ENCODE measurements at regions not wholly inside any gene's neighbourhood (a gene's known extent, or its start where the extent isn't known, plus 50 kb on each side); places are given as distances from the start of the nearest gene placed in this dataset.

GRCh38 chr18:77996737-77997136 is 747.1 kb downstream of the GALR1 start:
- no peak for DNase-seq

DNA sequence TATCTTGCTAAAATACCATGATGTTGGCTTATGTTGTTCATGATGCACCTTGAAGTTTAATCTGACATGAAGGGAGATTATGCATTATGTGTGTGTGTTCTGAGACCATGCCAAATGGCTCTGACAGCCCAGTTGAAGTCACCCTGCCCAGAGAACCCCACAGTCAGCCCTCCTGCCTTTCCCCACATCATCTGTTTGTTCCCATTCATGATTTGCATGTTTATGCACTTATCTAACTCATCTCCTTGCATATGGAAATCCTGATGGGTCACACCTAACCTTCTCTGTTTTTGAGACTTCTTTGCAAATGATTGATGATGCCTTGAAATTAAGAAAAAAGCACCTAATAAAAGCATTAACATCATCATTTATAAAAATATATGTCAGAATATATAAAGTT is 752.2 kb downstream of the GALR1 start:
- DNase-seq, result no peak

DNA sequence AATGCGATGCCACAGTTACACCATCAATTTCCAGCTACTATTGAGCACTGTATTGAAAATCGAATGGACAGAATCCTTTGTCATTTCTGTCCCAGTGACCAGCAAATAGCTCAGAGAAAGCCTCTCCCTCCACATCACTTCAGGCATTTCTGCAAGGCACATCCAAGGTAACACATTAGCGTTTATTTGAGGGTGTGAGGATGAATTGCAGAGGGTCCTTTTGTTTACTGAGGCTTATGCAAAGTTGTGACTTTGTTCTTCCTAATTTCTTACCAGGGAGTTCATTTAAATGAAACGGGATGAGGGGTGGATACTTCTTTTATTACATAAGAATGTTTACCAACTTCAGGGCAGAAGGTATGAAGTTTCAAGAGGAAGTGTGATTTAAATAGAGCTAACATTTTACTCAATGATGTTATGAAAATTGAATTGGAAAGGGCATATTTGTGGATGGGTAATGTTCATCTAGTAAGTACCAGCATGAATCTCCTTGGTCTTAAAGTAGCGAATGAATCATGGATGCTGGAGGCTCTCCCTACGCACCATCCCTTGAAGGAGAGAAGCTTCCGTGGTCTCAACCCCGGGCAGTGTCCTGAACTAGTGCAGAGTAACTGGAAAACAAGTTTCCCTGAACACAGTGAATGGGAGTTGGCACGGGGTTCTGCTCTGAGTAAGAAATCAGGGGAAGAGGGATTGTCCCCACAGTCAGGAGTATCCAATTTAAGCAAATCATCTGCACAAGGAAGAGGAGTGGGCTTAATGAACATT is 756.5 kb downstream of the GALR1 start:
- DNase-seq, result no peak

DNA sequence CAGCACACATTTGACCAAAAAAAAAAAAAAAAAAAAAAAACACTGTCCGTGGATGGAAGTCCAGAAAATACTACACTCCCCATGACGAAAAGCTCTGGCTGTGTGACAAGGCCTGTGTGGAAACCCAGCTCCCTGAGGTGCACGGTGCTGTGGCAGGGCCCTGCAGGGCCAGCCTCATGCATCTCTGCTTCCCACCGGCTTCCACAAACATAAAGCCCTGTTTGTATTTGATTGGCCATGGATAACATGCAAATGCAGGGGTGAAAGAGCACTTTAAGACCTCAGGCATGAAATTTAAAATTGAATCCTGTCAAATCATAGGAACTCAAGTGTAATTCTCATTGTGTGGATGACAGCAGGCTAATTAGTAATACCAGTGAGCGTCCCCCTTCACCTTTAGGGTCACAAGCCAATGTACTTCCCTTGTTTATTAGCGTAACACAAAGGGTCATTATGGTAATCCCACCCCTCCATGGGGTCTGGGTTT is 757.2 kb downstream of the GALR1 start:
- DNase-seq, result no peak

DNA sequence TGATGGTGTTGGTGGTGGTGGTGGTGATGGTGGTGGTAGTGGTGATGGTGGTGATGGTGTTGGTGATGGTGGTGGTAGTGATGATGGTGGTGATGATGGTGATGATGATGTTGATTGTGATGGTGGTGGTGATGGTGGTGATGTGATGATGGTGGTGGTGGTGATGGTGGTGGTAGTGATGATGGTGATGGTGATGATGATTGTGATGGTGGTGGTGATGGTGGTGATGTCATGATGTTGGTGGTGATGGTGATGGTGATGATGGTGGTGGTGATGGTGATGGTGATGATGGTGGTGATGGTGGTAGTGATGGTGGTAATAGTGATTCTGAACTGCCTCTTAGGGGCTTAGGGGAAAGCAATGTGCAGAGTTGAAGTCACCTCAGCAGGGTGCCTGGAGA is 760.7 kb downstream of the GALR1 start:
- DNase-seq, result no peak

- no peak for DNase-seq
Observed at GRCh38 chr18:78017869-78018268, 768.2 kb downstream of the GALR1 start.

- no peak for DNase-seq
Observed at GRCh38 chr18:78021196-78021595, 771.5 kb downstream of the GALR1 start.

GRCh38 chr18:78031589-78031988 is 781.9 kb downstream of the GALR1 start:
- DNase-seq, result no peak

GRCh38 chr18:78031991-78032390 is 782.3 kb downstream of the GALR1 start:
- DNase-seq, result no peak

DNA sequence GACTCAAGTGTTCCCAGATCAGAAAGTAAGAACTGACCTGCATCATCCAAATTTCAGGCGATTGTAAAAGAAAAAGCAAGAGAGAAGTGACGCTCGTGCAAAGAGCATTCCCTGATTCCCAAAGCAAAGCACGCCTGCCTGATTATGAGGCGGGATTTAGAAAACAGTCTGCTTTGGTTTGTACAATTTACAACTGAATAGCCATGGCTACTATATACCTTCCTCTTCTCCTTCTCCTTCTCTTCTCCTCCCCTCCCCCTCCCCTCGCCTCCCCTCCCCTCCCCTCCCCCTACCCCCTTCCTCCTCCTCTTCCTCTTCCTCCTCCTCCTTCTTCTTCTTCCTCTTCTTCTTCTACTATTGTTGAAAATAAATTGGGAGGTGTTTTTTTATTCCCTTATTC is 782.9 kb downstream of the GALR1 start:
- no peak for DNase-seq

DNA sequence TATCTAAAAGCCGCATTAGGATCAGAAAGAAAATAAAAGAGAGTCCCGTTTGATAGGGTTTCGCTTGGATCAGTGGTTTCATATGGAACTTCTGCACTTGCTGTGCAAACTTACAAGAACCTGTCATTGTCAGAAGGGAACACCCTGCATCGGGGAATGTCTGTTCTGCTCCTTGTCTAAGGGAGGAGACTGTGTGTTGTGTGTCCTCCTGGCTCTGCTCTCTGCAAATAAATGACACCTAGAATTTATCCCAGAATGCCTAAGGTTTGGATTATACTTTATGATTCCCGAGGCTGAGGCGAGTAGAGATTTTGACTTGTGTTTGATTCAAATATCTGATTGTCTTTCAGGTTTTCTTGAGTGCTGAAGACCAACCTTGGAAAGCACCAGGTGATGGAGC is 785.1 kb downstream of the GALR1 start:
- DNase-seq, result no peak

GRCh38 chr18:78041218-78041617 is 791.6 kb downstream of the GALR1 start:
- DNase-seq, result no peak

GRCh38 chr18:78046631-78047030 is 797.0 kb downstream of the GALR1 start:
- no peak for DNase-seq

DNA sequence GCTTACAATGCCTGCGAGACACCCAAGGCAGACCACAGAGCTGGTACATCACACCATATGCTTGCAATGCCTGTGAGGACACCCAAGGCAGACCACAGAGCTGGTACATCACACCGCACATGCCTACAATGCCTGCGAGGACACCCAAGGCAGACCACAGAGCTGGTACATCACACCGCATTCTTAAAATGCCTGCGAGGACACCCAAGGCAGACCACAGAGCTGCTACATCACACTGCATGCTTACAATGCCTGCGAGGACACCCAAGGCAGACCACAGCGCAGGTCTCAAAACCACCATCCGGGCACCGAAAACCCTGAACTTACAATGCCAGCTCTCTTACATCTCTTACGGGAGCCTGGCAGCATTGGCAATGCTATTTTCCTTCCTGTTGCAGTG is 799.6 kb downstream of the GALR1 start:
- DNase-seq, result no peak

DNA sequence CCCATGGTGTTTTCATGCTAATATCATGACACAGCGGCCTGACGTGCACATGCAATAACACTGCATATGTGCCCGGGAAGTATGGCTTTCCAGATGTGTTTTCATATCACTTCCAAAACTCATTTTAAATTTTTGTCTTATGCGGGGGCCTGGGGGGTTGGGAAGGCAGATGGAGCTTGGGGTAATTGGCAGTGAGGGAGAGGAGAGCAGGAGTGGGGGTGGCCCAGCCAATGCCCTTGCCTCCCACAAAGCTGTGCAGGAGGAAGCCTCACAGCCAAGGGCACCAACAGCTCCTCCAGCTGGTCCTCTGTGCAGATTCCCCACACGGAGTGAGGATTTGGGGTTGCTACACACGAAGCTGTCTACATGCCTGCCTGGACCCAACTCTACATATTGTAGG is 805.2 kb downstream of the GALR1 start:
- DNase-seq, result no peak

- DNase-seq, result no peak
Observed at GRCh38 chr18:78056011-78056410, 806.4 kb downstream of the GALR1 start.

GRCh38 chr18:78069784-78070664 is 820.4 kb downstream of the GALR1 start:
- DNase-seq, result no peak

DNA sequence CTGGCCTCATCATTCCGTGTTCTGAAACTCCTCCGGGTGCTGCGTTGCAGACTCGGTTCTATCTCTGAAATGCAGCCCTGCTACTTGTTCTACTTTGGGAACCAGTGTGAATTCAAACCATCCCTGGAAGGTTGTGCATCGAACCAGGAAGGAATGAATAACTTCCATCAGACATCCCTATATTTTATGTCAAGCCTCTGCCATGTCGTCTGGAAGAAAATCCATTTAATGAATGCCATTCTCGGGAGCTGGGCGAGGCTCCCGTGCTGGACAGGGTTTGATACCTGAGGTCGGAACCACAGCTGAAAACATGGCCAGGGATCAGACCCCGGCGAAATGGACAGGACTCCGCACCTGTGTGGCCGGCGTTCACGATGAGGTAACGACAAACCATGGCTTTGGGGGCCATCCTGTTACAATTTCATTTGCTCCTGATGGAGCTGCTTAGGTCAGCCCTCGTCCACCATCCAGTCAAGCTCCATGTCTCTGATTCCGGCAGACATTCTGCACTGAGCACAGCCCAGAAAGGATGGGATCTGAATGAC is 821.6 kb downstream of the GALR1 start:
- no peak for DNase-seq

DNA sequence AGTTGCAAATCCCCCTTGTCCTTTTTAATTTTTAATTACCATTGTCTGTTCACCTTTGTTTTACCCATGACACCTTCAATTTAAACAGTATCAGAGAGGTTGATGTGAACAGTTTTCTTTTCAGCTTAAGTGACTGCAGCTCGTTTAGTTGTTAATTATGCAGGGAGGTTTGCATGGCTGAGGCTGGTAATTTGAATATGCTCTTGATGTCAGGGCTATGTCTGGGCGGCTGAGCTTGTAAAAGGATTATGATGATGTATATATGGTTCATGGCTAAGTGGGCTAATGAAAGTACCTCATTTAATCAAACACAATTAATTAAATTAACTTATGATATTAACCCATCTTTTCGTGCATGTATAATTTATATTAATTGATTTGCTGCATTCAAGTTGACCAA is 822.1 kb downstream of the GALR1 start:
- DNase-seq, result no peak

DNA sequence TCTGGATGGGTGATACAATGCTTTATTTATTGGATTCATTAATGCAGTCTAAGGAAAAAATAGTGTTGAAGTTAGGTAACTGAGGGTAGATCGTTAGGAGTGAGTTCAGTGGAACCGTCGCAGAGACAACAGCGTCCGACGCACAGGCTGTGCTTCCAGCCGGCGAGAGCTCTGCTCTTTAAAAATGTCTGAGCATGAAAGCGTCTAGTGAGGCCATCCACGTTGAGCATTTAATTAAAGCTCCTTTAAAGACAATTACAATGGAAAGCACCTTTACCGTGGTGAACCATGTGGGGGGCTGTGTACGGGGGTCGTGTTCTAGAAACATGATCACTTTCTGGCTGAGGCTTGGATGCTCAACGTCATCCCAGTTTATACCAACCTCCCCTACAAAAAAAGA is 822.7 kb downstream of the GALR1 start:
- no peak for DNase-seq

DNA sequence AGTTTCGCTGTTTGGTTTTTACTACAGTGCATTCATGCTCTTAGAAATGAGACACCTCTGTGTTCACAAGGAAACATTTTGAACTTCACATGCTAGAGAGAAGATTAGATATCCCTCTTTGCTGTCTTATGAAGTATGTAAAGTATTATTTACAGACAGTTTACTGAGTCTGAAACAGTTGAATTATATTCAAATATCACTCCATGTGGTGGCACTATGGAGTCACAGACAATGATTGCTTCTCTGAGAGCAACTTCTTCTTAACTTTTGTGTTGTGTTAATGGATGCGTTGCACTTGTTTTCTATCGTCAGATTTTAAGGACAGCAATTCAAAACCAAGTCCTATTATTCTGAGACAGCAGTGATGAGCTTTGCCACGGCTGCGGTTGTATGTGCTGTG is 823.6 kb downstream of the GALR1 start:
- no peak for DNase-seq

GRCh38 chr18:78074400-78075020 is 824.9 kb downstream of the GALR1 start:
- no peak for DNase-seq

- no peak for DNase-seq
Observed at GRCh38 chr18:78080081-78080480, 830.4 kb downstream of the GALR1 start.
